ENCODE measurements at regions not wholly inside any gene's neighbourhood (a gene's known extent, or its start where the extent isn't known, plus 50 kb on each side); places are given as distances from the start of the nearest gene placed in this dataset.

DNA sequence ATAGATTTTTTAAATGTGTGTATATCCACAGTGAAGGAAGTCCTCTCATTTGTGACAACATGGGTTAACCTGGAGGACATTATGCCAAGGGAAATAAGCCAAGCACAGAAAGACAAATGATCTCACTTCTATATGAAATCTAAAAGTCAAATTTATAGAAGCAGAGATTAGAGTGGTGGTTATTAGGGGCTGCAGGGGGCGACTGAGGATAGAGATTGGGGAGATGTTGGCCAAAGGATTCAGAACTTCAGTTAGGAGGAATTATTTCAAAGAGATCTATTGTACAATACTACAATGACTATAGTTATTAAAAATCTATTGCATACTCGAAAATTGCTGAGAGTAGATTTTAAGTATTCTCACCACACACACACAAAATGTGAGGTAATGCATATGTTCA is 252.4 kb upstream of the SLC39A10 start:
- Histone ChIP-seq H3K36me3 (ENCODE audit: control insufficient read depth in 1 of 2, insufficient read depth in 2 of 2, low read length in 1 of 2) (no peaks in the 10 kb centered on the region), H3K4me3 (ENCODE audit: low read length in 2 of 2) (no peak overlapping the region), H3K4me1 (ENCODE audit: control insufficient read depth in 1 of 2, insufficient read depth in 2 of 2, low read length in 2 of 2) (no peaks in the 10 kb centered on the region), H3K27me3 (ENCODE audit: control insufficient read depth in 1 of 2, insufficient read depth in 2 of 2, low read length in 1 of 2) (no peaks in the 10 kb centered on the region), H3K27ac (ENCODE audit: low read depth in 1 of 2, low read length in 2 of 2) (no peak overlapping the region), H3K9me3 (ENCODE audit: control insufficient read depth, low read length) (peaks cover 2% of the 10 kb centered on the region)
- 43 to 46% methylated on average over 2 of the region's 2 CpGs for whole genome bisulfite sequencing, 2 donors
- ATAC-seq (ENCODE audit: low FRiP score) (no peak), DNase-seq (no peak)
- intact Hi-C loops (cut with DNase I) = no loop called here

DNA sequence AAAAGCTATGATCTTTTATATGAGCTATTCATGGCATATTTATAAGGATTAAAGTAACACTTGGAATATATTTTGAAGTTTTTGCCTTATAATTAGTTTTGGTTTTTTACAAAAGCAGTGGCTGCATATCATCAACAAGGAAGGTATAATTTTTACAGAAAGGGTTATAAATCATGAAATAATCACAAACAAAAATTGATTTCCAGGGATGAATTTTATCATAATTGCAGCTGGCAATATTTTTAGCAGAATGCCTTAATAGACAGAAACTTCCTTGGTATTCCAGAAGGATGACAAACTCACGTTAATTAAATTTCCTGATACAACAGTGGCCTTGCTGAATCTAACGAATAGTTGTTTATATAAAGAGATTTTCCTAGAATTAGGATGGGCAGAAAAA is 260.5 kb upstream of the SLC39A10 start:
- DNase-seq (no peak), ATAC-seq (ENCODE audit: low FRiP score) (no peak)
- Histone ChIP-seq H3K9me3 (ENCODE audit: control insufficient read depth, low read length) (no peaks in the 10 kb centered on the region), H3K4me1 (ENCODE audit: control insufficient read depth in 1 of 2, insufficient read depth in 2 of 2, low read length in 2 of 2) (no peaks in the 10 kb centered on the region), H3K27me3 (ENCODE audit: control insufficient read depth in 1 of 2, insufficient read depth in 2 of 2, low read length in 1 of 2) (no peaks in the 10 kb centered on the region), H3K4me3 (ENCODE audit: low read length in 2 of 2) (no peak overlapping the region), H3K36me3 (ENCODE audit: control insufficient read depth in 1 of 2, insufficient read depth in 2 of 2, low read length in 1 of 2) (no peaks in the 10 kb centered on the region), H3K27ac (ENCODE audit: low read depth in 1 of 2, low read length in 2 of 2) (no peak overlapping the region)
- intact Hi-C loops (cut with DNase I) = no loop called here
- 84 to 90% methylated on average over 2 of the region's 2 CpGs for WGBS, 2 donors

DNA sequence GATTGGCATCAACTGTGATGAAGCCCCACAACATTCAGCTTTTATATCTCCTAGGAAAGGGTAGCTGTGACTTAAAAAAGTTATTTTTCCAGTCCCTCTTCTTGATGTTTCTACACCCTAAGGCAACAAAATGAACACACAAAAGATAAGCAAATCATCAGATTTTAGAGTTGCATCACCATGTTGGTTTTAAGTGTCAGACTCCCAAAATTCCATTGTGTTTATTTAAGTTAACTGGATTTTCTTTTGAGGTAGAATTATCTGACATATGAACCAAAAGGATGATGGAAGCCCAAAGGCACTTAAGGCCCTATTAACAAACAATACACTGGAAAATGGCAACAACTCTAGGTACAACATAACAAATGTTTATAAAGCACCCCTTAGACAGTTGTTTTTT is 261.7 kb upstream of the SLC39A10 start:
- intact Hi-C loops (cut with DNase I) = no loop called here
- H3K4me3 ChIP-seq (ENCODE audit: low read length in 2 of 2) = no peak overlapping the region
- H3K27ac ChIP-seq (ENCODE audit: low read depth in 1 of 2, low read length in 2 of 2) = no peak overlapping the region
- no peaks in the 10 kb centered on the region for H3K27me3 ChIP-seq (ENCODE audit: control insufficient read depth in 1 of 2, insufficient read depth in 2 of 2, low read length in 1 of 2)
- ATAC-seq (ENCODE audit: low FRiP score) = no peak
- H3K4me1 ChIP-seq (ENCODE audit: control insufficient read depth in 1 of 2, insufficient read depth in 2 of 2, low read length in 2 of 2) = no peaks in the 10 kb centered on the region
- no peaks in the 10 kb centered on the region for H3K9me3 ChIP-seq (ENCODE audit: control insufficient read depth, low read length)
- H3K36me3 ChIP-seq (ENCODE audit: control insufficient read depth in 1 of 2, insufficient read depth in 2 of 2, low read length in 1 of 2) = no peaks in the 10 kb centered on the region
- no peak for DNase-seq

DNA sequence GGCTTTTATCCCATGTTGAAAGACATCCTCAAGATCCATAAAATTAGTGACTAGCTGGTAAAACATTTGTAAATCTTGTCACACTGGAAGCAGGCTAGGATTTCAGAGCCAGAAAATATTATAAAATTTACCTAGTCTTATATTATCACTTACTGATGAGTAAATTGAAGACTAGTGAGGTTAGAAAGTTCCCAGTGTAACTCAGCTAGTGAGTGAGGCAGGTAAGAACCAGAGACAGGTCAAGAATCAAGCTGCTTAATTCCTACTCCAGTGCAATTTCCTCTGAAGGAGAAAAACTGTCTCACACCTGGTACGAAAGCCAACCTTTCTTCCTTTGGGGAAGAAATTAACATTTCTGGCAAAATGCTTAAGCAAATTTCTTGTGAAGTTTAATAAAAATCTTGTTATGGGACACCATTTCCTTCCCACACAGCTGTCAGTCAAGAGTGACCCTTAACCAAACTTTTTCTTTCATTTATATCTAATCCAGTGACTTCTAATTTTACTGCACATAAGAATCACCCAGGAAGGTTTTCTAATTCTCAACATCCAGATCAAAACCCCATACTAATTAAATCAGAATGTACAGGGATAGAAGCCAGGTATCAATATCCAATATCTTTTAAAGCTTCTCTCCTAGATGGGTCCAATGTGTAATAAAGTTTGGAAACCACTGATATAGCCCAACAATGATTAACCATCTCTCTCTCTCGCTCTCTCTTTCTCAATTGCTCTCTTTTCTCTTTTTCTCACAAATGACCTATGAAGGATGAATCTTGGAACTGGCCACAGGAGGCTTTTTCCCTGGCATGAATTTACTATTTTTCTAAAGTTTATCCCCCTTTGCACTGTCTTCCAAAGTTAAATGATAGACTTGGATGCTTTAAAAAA is 264.3 kb upstream of the SLC39A10 start:
- no peaks in the 10 kb centered on the region for H3K27me3 ChIP-seq (ENCODE audit: control insufficient read depth in 1 of 2, insufficient read depth in 2 of 2, low read length in 1 of 2)
- intact Hi-C loops (cut with DNase I) = no loop called here
- WGBS, 2 donors = 88 to 90% methylated on average over 2 of the region's 2 CpGs
- no peak overlapping the region for H3K4me3 ChIP-seq (ENCODE audit: low read length in 2 of 2)
- ATAC-seq (ENCODE audit: low FRiP score) = no peak
- H3K9me3 ChIP-seq (ENCODE audit: control insufficient read depth, low read length) = no peaks in the 10 kb centered on the region
- DNase-seq = no peak
- no peaks in the 10 kb centered on the region for H3K4me1 ChIP-seq (ENCODE audit: control insufficient read depth in 1 of 2, insufficient read depth in 2 of 2, low read length in 2 of 2)
- no peaks in the 10 kb centered on the region for H3K36me3 ChIP-seq (ENCODE audit: control insufficient read depth in 1 of 2, insufficient read depth in 2 of 2, low read length in 1 of 2)
- H3K27ac ChIP-seq (ENCODE audit: low read depth in 1 of 2, low read length in 2 of 2) = no peak overlapping the region

DNA sequence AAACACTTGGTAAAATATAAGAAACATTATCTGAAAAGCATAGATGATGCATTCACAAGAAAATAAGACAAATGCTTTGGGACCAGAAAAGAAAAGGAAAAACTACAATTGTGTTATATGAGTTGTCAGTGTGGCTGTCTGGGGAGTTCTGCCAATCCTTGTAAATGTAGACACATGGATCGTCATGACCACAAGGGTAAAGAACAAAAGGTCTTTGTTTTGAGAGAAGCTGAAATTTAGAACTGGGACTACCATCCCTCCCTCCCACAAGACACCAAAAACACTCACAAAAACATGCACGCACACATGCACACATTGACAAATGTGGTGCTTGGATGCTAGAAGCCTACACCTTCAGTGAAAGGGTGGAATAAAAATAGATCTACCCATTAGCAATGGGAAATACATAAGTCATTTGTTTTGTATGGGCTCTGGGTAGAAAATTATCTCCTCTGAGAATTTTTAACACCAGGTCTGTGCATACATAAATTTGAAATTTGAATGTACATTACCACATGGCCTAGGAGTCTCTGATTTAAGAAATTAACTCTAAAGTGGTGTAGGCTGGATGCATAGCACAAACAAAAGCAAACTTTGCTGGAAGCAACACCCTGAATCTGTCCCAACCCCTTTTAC is 266.2 kb upstream of the SLC39A10 start:
- DNase-seq (no peak), ATAC-seq (ENCODE audit: low FRiP score) (no peak)
- no peaks in the 10 kb centered on the region for H3K9me3 ChIP-seq (ENCODE audit: control insufficient read depth, low read length)
- H3K4me1 ChIP-seq (ENCODE audit: control insufficient read depth in 1 of 2, insufficient read depth in 2 of 2, low read length in 2 of 2) = no peaks in the 10 kb centered on the region
- H3K4me3 ChIP-seq (ENCODE audit: low read length in 2 of 2) = no peak overlapping the region
- intact Hi-C loops (cut with DNase I) = no loop called here
- no peak overlapping the region for H3K27ac ChIP-seq (ENCODE audit: low read depth in 1 of 2, low read length in 2 of 2)
- 57 to 70% methylated on average over 2 of the region's 2 CpGs for WGBS, 2 donors
- H3K27me3 ChIP-seq (ENCODE audit: control insufficient read depth in 1 of 2, insufficient read depth in 2 of 2, low read length in 1 of 2) = no peaks in the 10 kb centered on the region
- no peaks in the 10 kb centered on the region for H3K36me3 ChIP-seq (ENCODE audit: control insufficient read depth in 1 of 2, insufficient read depth in 2 of 2, low read length in 1 of 2)

DNA sequence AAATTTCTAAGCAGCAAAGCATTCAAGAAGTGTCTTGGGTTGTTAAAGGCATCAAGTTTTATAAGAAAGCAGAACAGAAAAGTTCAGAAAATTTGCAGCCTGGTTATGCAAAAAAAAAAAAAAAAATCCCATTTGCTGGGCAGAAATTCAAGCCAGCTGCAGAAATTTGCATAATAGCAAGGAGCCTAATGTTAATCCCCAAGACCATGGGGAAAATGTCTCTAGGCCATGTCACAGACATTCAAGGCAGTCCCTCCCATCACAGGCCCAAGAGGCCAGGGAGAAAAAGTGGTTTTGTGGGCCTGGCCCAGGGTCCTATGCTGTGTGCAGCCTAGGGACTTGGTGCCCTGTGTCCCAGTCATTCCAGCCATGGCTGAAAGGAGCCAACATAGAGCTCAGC is 269.0 kb upstream of the SLC39A10 start:
- ATAC-seq (ENCODE audit: low FRiP score) (no peak), DNase-seq (no peak)
- H3K9me3 ChIP-seq (ENCODE audit: control insufficient read depth, low read length) = no peaks in the 10 kb centered on the region
- no peaks in the 10 kb centered on the region for H3K36me3 ChIP-seq (ENCODE audit: control insufficient read depth in 1 of 2, insufficient read depth in 2 of 2, low read length in 1 of 2)
- H3K4me3 ChIP-seq (ENCODE audit: low read length in 2 of 2) = no peak overlapping the region
- no peaks in the 10 kb centered on the region for H3K4me1 ChIP-seq (ENCODE audit: control insufficient read depth in 1 of 2, insufficient read depth in 2 of 2, low read length in 2 of 2)
- no peaks in the 10 kb centered on the region for H3K27me3 ChIP-seq (ENCODE audit: control insufficient read depth in 1 of 2, insufficient read depth in 2 of 2, low read length in 1 of 2)
- no peak overlapping the region for H3K27ac ChIP-seq (ENCODE audit: low read depth in 1 of 2, low read length in 2 of 2)
- intact Hi-C loops (cut with DNase I) = no loop called here

DNA sequence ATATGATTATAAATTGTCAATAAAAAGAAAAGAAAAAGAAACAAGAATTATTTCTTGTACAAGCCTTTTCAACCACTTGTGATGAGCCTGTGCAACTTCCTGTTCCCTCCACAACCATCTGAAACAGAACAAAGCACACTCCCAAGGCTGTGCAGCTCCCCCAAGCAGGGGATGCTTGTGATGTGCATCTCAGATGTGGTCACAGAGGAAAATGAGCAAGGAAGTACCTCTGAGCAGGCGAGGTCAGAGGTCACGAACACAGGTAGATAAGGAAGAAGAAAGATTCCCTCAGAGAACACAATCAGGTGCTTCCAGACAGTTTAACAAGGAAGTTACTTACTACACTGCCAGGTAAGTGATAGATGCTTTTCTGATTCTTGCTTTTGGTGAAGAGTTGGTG is 274.8 kb upstream of the SLC39A10 start:
- H3K4me1 ChIP-seq (ENCODE audit: control insufficient read depth in 1 of 2, insufficient read depth in 2 of 2, low read length in 2 of 2) = no peaks in the 10 kb centered on the region
- no peaks in the 10 kb centered on the region for H3K9me3 ChIP-seq (ENCODE audit: control insufficient read depth, low read length)
- ATAC-seq (ENCODE audit: low FRiP score) (no peak), DNase-seq (no peak)
- H3K27me3 ChIP-seq (ENCODE audit: control insufficient read depth in 1 of 2, insufficient read depth in 2 of 2, low read length in 1 of 2) = no peaks in the 10 kb centered on the region
- no peak overlapping the region for H3K27ac ChIP-seq (ENCODE audit: low read depth in 1 of 2, low read length in 2 of 2)
- no peaks in the 10 kb centered on the region for H3K36me3 ChIP-seq (ENCODE audit: control insufficient read depth in 1 of 2, insufficient read depth in 2 of 2, low read length in 1 of 2)
- H3K4me3 ChIP-seq (ENCODE audit: low read length in 2 of 2) = no peak overlapping the region
- intact Hi-C loops (cut with DNase I) = no loop called here
- 78 to 81% methylated on average over 2 of the region's 2 CpGs for WGBS, 2 donors

DNA sequence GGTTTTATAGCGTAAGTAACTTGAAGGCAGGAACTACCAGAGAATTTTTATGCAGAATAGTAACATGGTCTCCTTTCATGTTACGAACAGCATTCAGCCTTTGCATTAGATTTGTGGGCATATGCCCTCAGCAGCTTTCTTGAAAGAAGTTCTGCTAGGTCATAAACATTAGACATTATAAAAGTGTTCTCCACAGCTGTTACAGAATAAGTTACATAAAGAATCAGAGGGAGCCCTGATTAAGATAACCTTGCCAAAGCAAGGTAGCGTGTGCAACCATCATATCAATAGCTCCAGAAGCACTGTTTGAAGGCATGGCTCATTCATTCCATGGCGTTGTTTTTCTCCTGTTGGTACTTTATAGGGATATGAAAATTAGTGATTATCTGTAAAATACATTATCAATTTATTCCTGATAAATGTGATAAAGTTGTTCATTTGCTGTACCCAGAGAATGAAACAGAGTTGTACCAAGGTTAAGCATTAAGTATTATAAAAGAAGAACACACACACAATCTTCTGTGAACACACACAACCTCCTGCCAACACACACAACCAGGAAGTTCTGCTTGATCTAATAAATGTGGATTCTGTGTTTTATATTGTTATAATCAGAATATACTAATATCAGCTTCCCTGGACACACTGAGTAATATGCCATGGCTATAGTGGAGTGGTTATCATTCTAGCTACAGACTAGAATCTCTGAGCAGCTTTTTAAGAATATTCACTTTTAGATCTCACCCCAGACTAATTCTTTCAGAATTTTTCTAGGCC is 286.7 kb upstream of the SLC39A10 start:
- H3K36me3 ChIP-seq (ENCODE audit: control insufficient read depth in 1 of 2, insufficient read depth in 2 of 2, low read length in 1 of 2) = no peaks in the 10 kb centered on the region
- no peak overlapping the region for H3K4me3 ChIP-seq (ENCODE audit: low read length in 2 of 2)
- H3K9me3 ChIP-seq (ENCODE audit: control insufficient read depth, low read length) = no peaks in the 10 kb centered on the region
- ATAC-seq (ENCODE audit: low FRiP score) = no peak
- H3K4me1 ChIP-seq (ENCODE audit: control insufficient read depth in 1 of 2, insufficient read depth in 2 of 2, low read length in 2 of 2) = no peaks in the 10 kb centered on the region
- no peak overlapping the region for H3K27ac ChIP-seq (ENCODE audit: low read depth in 1 of 2, low read length in 2 of 2)
- intact Hi-C loops (cut with DNase I) = no loop called here
- no peaks in the 10 kb centered on the region for H3K27me3 ChIP-seq (ENCODE audit: control insufficient read depth in 1 of 2, insufficient read depth in 2 of 2, low read length in 1 of 2)
- WGBS, 2 donors = 92 to 95% methylated on average over 4 of the region's 4 CpGs
- DNase-seq = no peak

DNA sequence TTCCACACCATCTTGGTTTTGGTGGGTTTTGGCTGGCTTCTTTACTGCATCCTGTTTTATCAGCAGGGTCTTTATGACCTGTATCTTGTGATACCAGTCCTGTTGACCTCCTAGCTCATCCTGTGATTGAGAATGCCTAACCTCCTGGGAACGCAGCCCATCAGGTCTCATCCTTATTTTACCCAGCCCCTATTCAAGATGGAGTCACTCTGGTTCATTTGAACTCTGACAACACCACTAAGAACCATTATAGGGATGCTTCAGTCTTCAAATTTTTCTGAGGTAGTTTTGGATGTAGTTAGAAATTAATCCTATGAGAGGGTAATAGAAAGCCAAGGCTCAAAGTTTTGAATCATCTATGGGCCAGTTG is 287.8 kb upstream of the SLC39A10 start:
- Histone ChIP-seq H3K4me1 (ENCODE audit: control insufficient read depth in 1 of 2, insufficient read depth in 2 of 2, low read length in 2 of 2) (no peaks in the 10 kb centered on the region), H3K9me3 (ENCODE audit: control insufficient read depth, low read length) (no peaks in the 10 kb centered on the region), H3K4me3 (ENCODE audit: low read length in 2 of 2) (no peak overlapping the region), H3K27me3 (ENCODE audit: control insufficient read depth in 1 of 2, insufficient read depth in 2 of 2, low read length in 1 of 2) (no peaks in the 10 kb centered on the region), H3K36me3 (ENCODE audit: control insufficient read depth in 1 of 2, insufficient read depth in 2 of 2, low read length in 1 of 2) (no peaks in the 10 kb centered on the region), H3K27ac (ENCODE audit: low read depth in 1 of 2, low read length in 2 of 2) (no peak overlapping the region)
- WGBS, 2 donors = 0% methylated on average over 1 of the region's 1 CpG
- ATAC-seq (ENCODE audit: low FRiP score) (no peak), DNase-seq (no peak)
- intact Hi-C loops (cut with DNase I) = no loop called here

Measured in aorta (tissue), 5 donors.